Mesenchymal stem cell (in vitro differentiated cells and primary cell): ENCODE measurements at regions not wholly inside any gene's neighbourhood (a gene's known extent, or its start where the extent isn't known, plus 50 kb on each side); places are given as distances from the start of the nearest gene placed in this dataset.
"Not testable (repeated sequence)": the region's sequence is repeated elsewhere in the genome, so short reads cannot be mapped to it uniquely, and the experiment has no call there.

Experiments used
- DNase-seq: peaks from one replicate; pipeline ENCODE4 v3.0.0-alpha.2; 2013
- H2AFZ ChIP-seq: one replicate; pipeline ENCODE4 v1.6.1; 2013; ENCODE audit warnings: low read depth, mild to moderate bottlenecking, control low read depth, inconsistent platforms, low read length, moderate library complexity
- H2AK5ac ChIP-seq: 2 replicates; pipeline ENCODE4 v1.6.1; 2013; ENCODE audit warnings: low read length, moderate library complexity, mild to moderate bottlenecking, inconsistent platforms; ENCODE audit not compliant: severe bottlenecking
- H2BK120ac ChIP-seq: one replicate; pipeline ENCODE4 v1.6.1; 2013; ENCODE audit warnings: low read depth, mild to moderate bottlenecking, inconsistent platforms, low read length, moderate library complexity
- H2BK12ac ChIP-seq, 2 experiments: one replicate each; pipeline ENCODE4 v1.6.1; 2013; ENCODE audit warnings: inconsistent platforms in 2 of 2, low read length in 2 of 2, mild to moderate bottlenecking in 2 of 2, moderate library complexity in 2 of 2, control low read depth in 1 of 2
- H2BK15ac ChIP-seq: one replicate; pipeline ENCODE4 v1.6.1; 2013; ENCODE audit warnings: mild to moderate bottlenecking, low read depth, inconsistent platforms; ENCODE audit not compliant: poor library complexity, severe bottlenecking
- H2BK5ac ChIP-seq: 2 replicates; pipeline ENCODE4 v1.6.1; 2013; ENCODE audit warnings: low read depth, mild to moderate bottlenecking, low read length, control low read depth, inconsistent platforms; ENCODE audit not compliant: poor library complexity, severe bottlenecking
- H3K14ac ChIP-seq, 2 experiments: one replicate each; pipeline ENCODE4 v1.6.1; 2013; ENCODE audit warnings: inconsistent platforms in 2 of 2, low read length in 2 of 2, control low read depth in 1 of 2, mild to moderate bottlenecking in 1 of 2, moderate library complexity in 1 of 2
- H3K18ac ChIP-seq, 2 experiments: one replicate each; pipeline ENCODE4 v1.6.1; 2013; ENCODE audit warnings: inconsistent platforms in 2 of 2, low read length in 2 of 2, control low read depth in 1 of 2, low read depth in 1 of 2, mild to moderate bottlenecking in 1 of 2
- H3K23ac ChIP-seq, 2 experiments: one replicate each; pipeline ENCODE4 v1.6.1; 2013; ENCODE audit warnings: inconsistent platforms in 2 of 2, low read length in 2 of 2, mild to moderate bottlenecking in 2 of 2, moderate library complexity in 2 of 2, control low read depth in 1 of 2
- H3K27ac ChIP-seq: 2 replicates; pipeline ENCODE4 v1.5.1; 2013; ENCODE audit warnings: mild to moderate bottlenecking, moderate library complexity, low read length, control low read depth, inconsistent platforms; ENCODE audit not compliant: poor library complexity, severe bottlenecking
- H3K27me3 ChIP-seq, 2 experiments: 2 replicates each; pipeline versions ENCODE4 v1.6.1 to v1.7.0; 2013; ENCODE audit warnings: low read length in 2 of 2, mild to moderate bottlenecking in 2 of 2, moderate library complexity in 2 of 2, control low read depth in 1 of 2, inconsistent platforms in 1 of 2; ENCODE audit not compliant: control insufficient read depth in 1 of 2, insufficient read depth in 1 of 2
- H3K36me3 ChIP-seq, 2 experiments: 2 replicates each; pipeline versions ENCODE4 v1.6.1 to v1.7.0; 2013; ENCODE audit warnings: low read length in 2 of 2, control low read depth in 1 of 2, inconsistent platforms in 1 of 2, low read depth in 1 of 2, mild to moderate bottlenecking in 1 of 2; ENCODE audit not compliant: insufficient read depth in 2 of 2, control insufficient read depth in 1 of 2
- H3K4ac ChIP-seq, 2 experiments: one replicate each; pipeline ENCODE4 v1.6.1; 2013; ENCODE audit warnings: inconsistent platforms in 2 of 2, low read length in 2 of 2, mild to moderate bottlenecking in 2 of 2, moderate library complexity in 2 of 2, control low read depth in 1 of 2, low read depth in 1 of 2
- H3K4me1 ChIP-seq: 2 replicates; pipeline ENCODE4 v1.6.1; 2013; ENCODE audit warnings: low read depth, low read length, control low read depth; ENCODE audit not compliant: control insufficient read depth, insufficient read depth
- H3K4me2 ChIP-seq: 2 replicates; pipeline ENCODE4 v1.6.1; 2013; ENCODE audit warnings: low read length, mild to moderate bottlenecking, inconsistent platforms; ENCODE audit not compliant: poor library complexity, severe bottlenecking
- H3K4me3 ChIP-seq, 2 experiments: 2 replicates each; pipeline versions ENCODE4 v1.5.1 to v1.7.0; 2013; ENCODE audit warnings: low read length in 2 of 2, mild to moderate bottlenecking in 2 of 2, control low read depth in 1 of 2, low read depth in 1 of 2; ENCODE audit not compliant: insufficient read depth in 1 of 2
- H3K79me1 ChIP-seq: replicated peaks from 2 replicates; pipeline ENCODE4 v1.6.1; 2013; ENCODE audit warnings: mild to moderate bottlenecking, control low read depth, low read length, inconsistent platforms; ENCODE audit not compliant: poor library complexity, severe bottlenecking
- H3K9ac ChIP-seq: 2 replicates; pipeline ENCODE4 v1.7.0; 2013; ENCODE audit warnings: mild to moderate bottlenecking, low read length, moderate library complexity
- H3K9me3 ChIP-seq: 2 replicates; pipeline ENCODE4 v1.7.0; 2013; ENCODE audit warnings: mild to moderate bottlenecking, low read length; ENCODE audit not compliant: control insufficient read depth
- H4K8ac ChIP-seq: one replicate; pipeline ENCODE4 v1.6.1; 2013; ENCODE audit warnings: inconsistent platforms, mild to moderate bottlenecking, low read length, moderate library complexity
- H4K91ac ChIP-seq: one replicate; pipeline ENCODE4 v1.6.1; 2013; ENCODE audit warnings: mild to moderate bottlenecking, low read length, inconsistent platforms
- WGBS: methylation state at CpG from one replicate; pipeline ENCODE4 v1.1.7; 2013; ENCODE audit warnings: mixed read lengths; 5-methylcytosine and 5-hydroxymethylcytosine counted together

DNA sequence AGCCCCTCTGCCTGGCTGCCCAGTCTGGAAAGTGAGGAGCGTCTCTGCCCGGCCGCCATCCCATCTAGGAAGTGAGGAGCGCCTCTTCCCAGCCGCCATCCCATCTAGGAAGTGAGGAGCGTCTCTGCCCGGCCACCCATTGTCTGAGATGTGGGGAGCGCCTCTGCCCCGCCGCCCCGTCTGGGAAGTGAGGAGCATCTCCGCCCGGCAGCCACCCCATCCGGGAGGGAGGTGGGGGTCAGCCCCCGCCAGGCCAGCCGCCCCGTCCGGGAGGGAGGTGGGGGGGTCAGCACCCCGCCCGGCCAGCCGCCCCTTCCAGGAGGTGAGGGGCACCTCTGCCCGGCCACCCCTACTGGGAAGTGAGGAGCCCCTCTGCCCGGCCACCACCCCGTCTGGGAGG, 175.1 kb upstream of the KYNU start:
- H2BK12ac ChIP-seq, H2BK5ac ChIP-seq, H3K27ac ChIP-seq, H3K4ac ChIP-seq, H2AFZ ChIP-seq, H2BK120ac ChIP-seq, H3K23ac ChIP-seq, H3K4me2 ChIP-seq, H3K4me1 ChIP-seq, H3K4me3 ChIP-seq, H2AK5ac ChIP-seq, H3K36me3 ChIP-seq, H2BK15ac ChIP-seq, H3K18ac ChIP-seq, H3K9ac ChIP-seq, DNase-seq, H4K91ac ChIP-seq, H3K9me3 ChIP-seq, H3K79me1 ChIP-seq, H3K14ac ChIP-seq, H3K27me3 ChIP-seq, H4K8ac ChIP-seq: not testable (repeated sequence)
- 98% methylated on average over 21 of the region's 24 CpGs for WGBS

DNA sequence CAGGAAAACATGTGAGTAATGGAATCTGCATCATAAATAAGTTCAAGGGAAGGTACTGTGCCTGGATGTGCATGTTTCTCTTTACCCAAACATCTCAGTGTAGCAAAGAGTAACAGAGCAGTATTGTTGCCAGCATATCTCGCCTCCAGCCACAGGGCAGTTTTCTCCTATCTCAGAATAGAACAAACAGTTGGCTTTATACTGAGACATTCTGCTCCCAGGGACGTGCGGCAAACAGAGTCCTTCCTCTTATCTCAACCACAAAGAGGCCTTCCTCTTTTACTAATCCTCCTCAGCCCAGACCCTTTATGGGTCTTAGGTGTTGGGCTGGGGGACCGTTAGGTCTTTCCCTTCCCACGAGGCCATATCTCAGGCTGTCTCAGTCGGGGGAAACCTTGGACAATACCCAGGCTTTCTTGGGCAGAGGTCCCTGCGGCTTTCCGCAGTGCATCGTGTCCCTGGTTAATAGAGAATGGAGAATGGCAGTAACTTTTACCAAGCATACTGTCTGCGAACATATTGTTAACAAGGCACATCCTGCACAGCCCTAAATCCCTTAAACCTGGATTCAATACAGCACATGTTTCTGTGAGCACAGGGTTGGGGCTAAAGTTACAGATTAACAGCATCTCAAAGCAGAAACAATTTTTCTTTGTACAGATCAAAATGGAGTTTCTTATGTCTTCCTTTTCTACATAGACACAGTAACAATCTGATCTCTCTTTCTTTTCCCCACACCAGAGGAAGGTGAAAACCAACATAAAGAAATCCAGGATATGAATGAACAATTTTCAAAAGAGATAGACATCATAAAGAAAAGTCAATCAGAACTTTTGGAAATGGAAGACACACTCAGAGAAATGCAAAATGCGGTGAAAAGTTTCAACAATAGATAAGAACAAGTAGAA, 181.9 kb upstream of the KYNU start:
- H2BK120ac ChIP-seq, H2BK5ac ChIP-seq, H3K4me2 ChIP-seq, H4K91ac ChIP-seq, H3K27me3 ChIP-seq, H3K9ac ChIP-seq, H2BK12ac ChIP-seq, H3K14ac ChIP-seq, H4K8ac ChIP-seq, H2AFZ ChIP-seq, H3K4me1 ChIP-seq, H3K36me3 ChIP-seq, H3K79me1 ChIP-seq, H2BK15ac ChIP-seq, DNase-seq, H3K18ac ChIP-seq, H3K4ac ChIP-seq, H3K27ac ChIP-seq, H3K4me3 ChIP-seq, H3K9me3 ChIP-seq, H2AK5ac ChIP-seq, H3K23ac ChIP-seq: not testable (repeated sequence)
- 76% methylated on average over 11 of the region's 11 CpGs for WGBS

DNA sequence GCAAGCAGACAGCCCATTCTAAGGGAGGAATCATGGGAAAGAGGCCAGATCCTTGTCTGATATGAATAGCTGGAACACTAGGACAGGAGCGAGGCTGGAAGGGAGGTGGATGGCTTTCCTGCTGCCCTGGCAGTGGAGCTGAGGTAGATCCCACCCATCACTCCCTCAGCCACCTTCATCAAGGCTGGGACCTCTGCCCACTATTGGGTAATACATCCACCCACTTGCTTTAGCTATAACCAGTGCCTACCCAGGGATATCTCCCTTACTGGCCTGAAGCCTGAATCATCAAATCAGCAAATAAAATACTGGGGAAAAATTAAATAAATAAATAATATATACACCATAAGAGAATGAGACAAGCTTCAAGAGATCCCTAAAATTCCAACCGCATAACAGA, 183.2 kb upstream of the KYNU start:
- no peak overlapping the region for H3K14ac ChIP-seq
- 100% methylated on average over 2 of the region's 2 CpGs for whole genome bisulfite sequencing
- no peak overlapping the region for H4K91ac ChIP-seq
- no peak overlapping the region for H3K4me3 ChIP-seq
- no peak overlapping the region for H4K8ac ChIP-seq
- no peaks in the 10 kb centered on the region for H3K4me1 ChIP-seq
- no peak overlapping the region for H2BK15ac ChIP-seq
- H3K27ac ChIP-seq = no peak overlapping the region
- H3K36me3 ChIP-seq = no peaks in the 10 kb centered on the region
- no peak overlapping the region for H2AFZ ChIP-seq
- no peak overlapping the region for H3K9ac ChIP-seq
- no peak overlapping the region for H3K18ac ChIP-seq
- no peaks in the 10 kb centered on the region for H3K9me3 ChIP-seq
- DNase-seq = no peak
- no peak overlapping the region for H3K4me2 ChIP-seq
- no peak overlapping the region for H2BK5ac ChIP-seq
- no peak overlapping the region for H3K23ac ChIP-seq
- no peak overlapping the region for H2BK120ac ChIP-seq
- H3K4ac ChIP-seq = no peak overlapping the region
- H2BK12ac ChIP-seq = peak overlapping the region in 1 of 2 experiments; percentile 4
- no peaks in the 10 kb centered on the region for H3K27me3 ChIP-seq
- no peaks in the 10 kb centered on the region for H3K79me1 ChIP-seq
- no peak overlapping the region for H2AK5ac ChIP-seq

DNA sequence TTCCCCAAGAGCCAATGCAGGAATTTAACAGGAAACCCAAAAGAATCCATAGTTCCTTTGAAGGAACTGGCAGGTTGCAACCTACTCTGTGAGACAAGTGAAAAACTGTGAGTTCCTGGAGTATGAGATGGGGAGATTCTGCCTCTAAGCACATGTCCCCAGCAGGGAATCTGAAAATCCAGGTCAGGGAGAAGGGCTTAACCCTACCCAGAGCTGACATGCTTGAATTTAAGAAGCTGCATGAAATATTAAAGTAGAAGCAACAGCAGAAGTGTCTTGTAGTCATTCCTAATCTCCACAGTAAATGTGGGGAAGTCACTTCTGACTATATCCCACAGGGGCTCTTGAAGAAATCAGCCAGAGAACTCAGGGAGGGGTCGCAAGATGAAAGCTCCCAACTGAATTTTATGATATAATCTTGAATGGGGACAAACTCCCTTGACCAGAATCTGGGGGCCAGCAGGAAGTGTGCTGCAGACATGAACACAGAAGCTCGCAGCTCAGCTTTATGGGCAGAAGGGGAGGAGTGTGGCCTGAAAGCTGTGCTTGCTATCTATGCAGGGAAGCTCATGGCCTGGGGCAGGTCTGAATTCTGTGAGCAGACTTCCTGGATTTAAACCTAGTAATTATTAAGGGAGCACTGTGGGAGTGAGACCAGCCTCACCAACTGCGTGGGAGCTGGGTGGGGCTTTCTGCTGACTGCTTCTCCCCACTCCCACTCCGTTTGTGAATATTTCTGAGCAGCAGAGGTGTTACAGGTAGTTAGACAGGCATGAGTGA, 184.1 kb upstream of the KYNU start:
- Histone ChIP-seq H3K4ac (no peak overlapping the region), H3K27me3 (no peaks in the 10 kb centered on the region), H4K91ac (no peak overlapping the region), H3K9me3 (no peaks in the 10 kb centered on the region), H2BK120ac (no peak overlapping the region), H3K23ac (no peak overlapping the region), H3K4me2 (no peak overlapping the region), H3K18ac (no peak overlapping the region), H3K79me1 (no peaks in the 10 kb centered on the region), H3K9ac (no peak overlapping the region), H2BK15ac (no peak overlapping the region), H2AFZ (no peak overlapping the region), H2AK5ac (no peak overlapping the region), H4K8ac (peak overlapping the region; percentile 73), H2BK5ac (no peak overlapping the region), H3K14ac (peak overlapping the region in 1 of 2 experiments; percentile 57), H3K27ac (no peak overlapping the region), H3K4me3 (no peak overlapping the region), H2BK12ac (no peak overlapping the region), H3K4me1 (no peaks in the 10 kb centered on the region), H3K36me3 (no peaks in the 10 kb centered on the region)
- DNase-seq = no peak
- 78% methylated on average over 4 of the region's 4 CpGs for WGBS
